22Rv1 (cell line): ENCODE measurements at regions not wholly inside any gene's neighbourhood (a gene's known extent, or its start where the extent isn't known, plus 50 kb on each side); places are given as distances from the start of the nearest gene placed in this dataset.

ENCODE experiments used
- H3K27ac ChIP-seq: fragments of 450-650 bp; 2 replicates; pipeline ENCODE4 v1.5.1; 2017
- CTCF ChIP-seq: fragments of 450-650 bp; IDR thresholded peaks from 2 replicates; pipeline ENCODE4 v1.5.1; 2017; ENCODE audit warnings: mild to moderate bottlenecking
- ZFX ChIP-seq: fragments of 450-650 bp; IDR thresholded peaks from 2 replicates; pipeline ENCODE4 v1.6.1; 2017; ENCODE audit warnings: antibody characterized with exemption, borderline replicate concordance

DNA sequence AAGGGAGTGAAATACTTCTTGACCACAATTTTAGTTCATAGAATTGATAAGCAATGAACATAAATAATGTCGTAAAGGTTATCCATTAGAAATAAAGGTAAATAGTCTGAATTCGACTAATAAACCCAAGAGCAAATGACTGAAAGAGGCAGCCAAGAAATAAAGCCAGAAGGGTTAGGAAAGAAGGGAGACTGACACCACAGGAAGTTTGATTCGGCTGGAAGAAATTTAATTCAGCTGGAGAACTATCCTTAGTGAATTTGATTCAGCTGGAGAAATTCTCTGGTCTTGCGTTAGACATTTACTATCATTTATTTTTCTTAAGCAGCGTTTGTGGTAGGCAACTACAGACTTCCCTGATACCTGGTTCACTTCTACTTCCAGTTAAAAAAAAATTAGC is 429.6 kb downstream of the PID1 start:
- no peak overlapping the region for H3K27ac ChIP-seq
- no peak for TF ChIP-seq CTCF
- TF ChIP-seq ZFX: no peak

DNA sequence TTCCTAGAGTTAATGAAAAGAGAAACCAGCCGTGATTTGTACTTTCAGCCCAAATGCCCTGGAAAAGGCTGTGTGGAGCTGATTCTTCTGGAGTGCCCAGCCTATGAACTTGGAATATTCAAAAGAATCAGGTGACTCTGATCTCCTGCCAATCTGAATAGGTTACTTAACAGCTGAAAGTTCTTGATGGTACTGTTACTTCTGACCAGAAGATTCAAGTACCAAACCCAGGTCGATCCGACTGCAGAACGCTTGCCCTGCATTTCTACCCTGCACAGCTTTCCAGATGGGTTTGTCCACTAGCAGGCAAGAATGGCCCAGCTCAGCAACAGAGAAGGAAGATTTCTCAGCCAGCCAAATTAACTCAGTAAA is 430.4 kb downstream of the PID1 start:
- H3K27ac ChIP-seq: no peak overlapping the region
- TF ChIP-seq CTCF: no peak
- no peak for TF ChIP-seq ZFX

- TF ChIP-seq ZFX: no peak
- no peak for TF ChIP-seq CTCF
- H3K27ac ChIP-seq: no peak overlapping the region
Measured at GRCh38 chr2:228840113-228840742, 430.9 kb downstream of the PID1 start.

DNA sequence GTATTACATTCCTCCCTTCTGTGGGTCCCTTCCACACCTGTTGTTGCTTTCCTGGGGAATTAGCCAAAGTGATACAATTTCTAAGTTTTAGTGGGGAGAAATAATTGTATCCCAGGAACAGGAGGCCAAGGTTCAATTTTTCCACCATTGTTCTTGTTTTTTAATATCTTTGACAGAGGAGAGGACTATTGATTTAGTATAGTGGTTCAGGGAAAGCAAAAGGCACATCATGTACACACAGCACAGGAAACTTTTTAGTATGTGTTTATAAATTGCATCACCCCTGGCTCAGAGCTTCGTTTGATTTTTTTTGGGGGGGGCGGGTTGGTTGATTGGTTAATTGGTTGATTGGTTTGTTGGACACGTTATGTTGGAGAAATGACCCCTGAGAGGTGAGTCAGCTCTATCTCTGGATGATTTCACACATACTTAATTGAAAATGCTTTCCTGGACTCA is 431.6 kb downstream of the PID1 start:
- no peak for TF ChIP-seq ZFX
- TF ChIP-seq CTCF: no peak

DNA sequence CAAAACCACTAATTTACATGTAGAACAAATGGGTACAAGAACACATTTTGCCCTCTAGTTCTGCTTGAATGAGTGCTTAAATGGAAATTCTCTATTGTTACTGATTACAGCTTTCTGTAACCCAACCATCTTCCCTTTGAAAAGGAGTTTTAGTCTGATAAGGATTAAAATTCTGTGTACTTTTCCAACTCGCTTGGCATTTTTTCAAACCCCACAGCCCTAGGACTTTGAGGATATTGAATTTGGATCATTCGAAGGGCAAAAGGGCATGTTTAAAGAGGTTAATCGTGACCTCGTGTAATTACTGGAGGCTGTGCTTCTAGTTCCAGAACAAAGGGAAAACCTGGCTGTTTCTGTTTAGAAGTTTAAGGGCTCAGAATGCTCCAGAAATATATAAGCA is 432.3 kb downstream of the PID1 start:
- TF ChIP-seq CTCF (no peak), ZFX (no peak)
- H3K27ac ChIP-seq: no peak overlapping the region

More for the DNA sequence above, 431.6 kb downstream of the PID1 start:
- no peak overlapping the region for H3K27ac ChIP-seq

GRCh38 chr2:228828397-228828796 is 442.7 kb downstream of the PID1 start:
- TF ChIP-seq CTCF: no peak
- no peak for TF ChIP-seq ZFX

DNA sequence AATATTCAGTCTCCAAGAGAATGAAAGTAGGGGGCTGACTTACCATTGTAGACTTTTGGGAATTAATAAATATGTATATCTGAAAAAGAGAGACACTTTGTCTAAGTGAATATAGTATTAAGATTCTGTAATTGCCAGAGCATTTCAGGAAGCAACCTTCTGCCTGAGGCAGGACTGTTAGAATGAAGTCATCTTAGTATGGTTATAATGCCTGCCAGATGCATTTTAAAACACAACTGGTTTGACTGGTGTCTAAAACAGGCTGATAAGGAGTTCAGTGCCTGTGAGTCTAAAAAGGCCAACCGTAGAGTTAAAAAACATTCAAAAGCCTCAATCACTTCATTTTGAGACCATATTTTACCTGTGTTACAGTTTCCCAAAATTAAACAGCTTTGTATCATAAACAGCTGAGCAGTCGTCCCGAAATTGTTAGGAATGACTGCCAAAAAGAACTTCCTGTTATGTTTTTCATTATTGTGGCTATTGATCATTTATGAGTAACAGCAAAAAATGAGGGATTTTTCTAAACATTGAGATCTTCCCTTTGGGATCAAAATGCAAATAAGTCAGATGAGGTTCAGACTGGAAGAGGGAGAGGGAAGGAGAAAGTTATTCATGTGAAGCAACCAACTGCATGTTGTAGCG is 443.9 kb downstream of the PID1 start:
- H3K27ac ChIP-seq: no peak overlapping the region

More at GRCh38 chr2:228828397-228828796, 442.7 kb downstream of the PID1 start:
- H3K27ac ChIP-seq: no peak overlapping the region

More for the DNA sequence above, 443.9 kb downstream of the PID1 start:
- TF ChIP-seq ZFX: no peak
- TF ChIP-seq CTCF: no peak
